ENCODE measurements at regions not wholly inside any gene's neighbourhood (a gene's known extent, or its start where the extent isn't known, plus 50 kb on each side); places are given as distances from the start of the nearest gene placed in this dataset.

GRCh38 chr2:8491296-8492027 is 190.4 kb upstream of the ID2 start:
- H3K27me3 ChIP-seq (ENCODE audit: control insufficient read depth in 2 of 2, insufficient read depth in 2 of 2, low read length in 2 of 2), result no peaks in the 10 kb centered on the region
- peak overlapping the region in 1 of 2 donors; percentile 67 for H3K4me3 Mint-ChIP-seq
- peaks cover 1 to 4% of the 10 kb centered on the region in 2 donors for H3K36me3 Mint-ChIP-seq
- no peak overlapping the region for H3K27ac ChIP-seq (ENCODE audit: low read depth in 1 of 2, low read length in 2 of 2)
- no peak overlapping the region for H3K9ac ChIP-seq (ENCODE audit: insufficient read depth, low read length, poor library complexity, severe bottlenecking)
- no peak for TF ChIP-seq CTCF (IDR thresholded peaks at IDR 0.05)
- H3K36me3 ChIP-seq (replicated peaks in 1 of 2; ENCODE audit: control insufficient read depth in 1 of 2, insufficient read depth in 2 of 2, low read length in 2 of 2), result no peaks in the 10 kb centered on the region
- no peaks in the 10 kb centered on the region for H3K9me3 ChIP-seq (replicated peaks in 1 of 2; ENCODE audit: control insufficient read depth in 1 of 2, insufficient read depth in 1 of 2, low read length in 2 of 2)
- peak overlapping the region; percentile 16 for H2AFZ ChIP-seq (ENCODE audit: insufficient read depth, low read depth, low read length, poor library complexity, severe bottlenecking)
- intact Hi-C loops (cut with micrococcal nuclease), result no loop called here
- H4K20me1 ChIP-seq (ENCODE audit: insufficient read depth, low read length), result no peaks in the 10 kb centered on the region
- no peaks in the 10 kb centered on the region for H3K9me3 Mint-ChIP-seq
- peak overlapping the region; percentile 28 for H3K4me2 ChIP-seq (replicated peaks; ENCODE audit: extremely low read depth, low read length, poor library complexity, severe bottlenecking)
- peaks cover 2 to 4% (median 3%) of the 10 kb centered on the region in 3 donors for H3K27me3 Mint-ChIP-seq (ENCODE audit: low read depth in 3 of 3)
- H3K4me1 Mint-ChIP-seq, result peaks cover 49% of the 10 kb centered on the region
- no peaks in the 10 kb centered on the region for H3K79me2 ChIP-seq (ENCODE audit: insufficient read depth, low read length)
- no peak for DNase-seq
- peaks cover 33 to 46% of the 10 kb centered on the region in 2 donors for H3K4me1 ChIP-seq (ENCODE audit: control insufficient read depth in 1 of 2, insufficient read depth in 2 of 2, low read length in 2 of 2)
- H3K4me3 ChIP-seq (replicated peaks in 1 of 3; ENCODE audit: low read depth in 2 of 3, low read length in 3 of 3), result no peak overlapping the region
- 47% methylated on average over 14 of the region's 17 CpGs for WGBS (ENCODE audit: insufficient coverage)
- no peak overlapping the region for H3K27ac Mint-ChIP-seq

DNA sequence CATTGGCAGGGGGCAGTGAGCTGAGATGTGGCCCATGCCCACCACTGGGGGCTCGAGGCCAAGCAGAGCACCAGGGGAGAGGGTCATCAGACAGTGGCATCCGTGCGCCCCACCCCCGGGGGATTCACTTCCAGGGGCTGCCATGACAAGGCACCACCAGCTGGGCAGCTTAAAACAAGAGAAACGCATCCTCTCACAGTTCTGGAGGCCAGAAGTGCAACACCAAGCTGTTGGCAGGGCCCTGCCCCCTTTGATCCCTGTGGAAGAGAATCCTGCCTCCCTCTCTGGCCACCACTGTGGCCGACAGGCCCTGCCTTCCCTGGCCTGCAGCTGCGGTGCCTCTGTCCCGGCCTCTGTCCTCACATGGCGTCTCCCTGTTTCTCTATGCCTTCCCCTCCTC is 187.7 kb upstream of the ID2 start:
- no peak for DNase-seq
- no peak overlapping the region for H3K27ac ChIP-seq (ENCODE audit: low read depth in 1 of 2, low read length in 2 of 2)
- H3K4me2 ChIP-seq (replicated peaks; ENCODE audit: extremely low read depth, low read length, poor library complexity, severe bottlenecking), result no peak overlapping the region
- no peaks in the 10 kb centered on the region for H4K20me1 ChIP-seq (ENCODE audit: insufficient read depth, low read length)
- no peak overlapping the region for H2AFZ ChIP-seq (ENCODE audit: insufficient read depth, low read depth, low read length, poor library complexity, severe bottlenecking)
- Mint-ChIP-seq H3K4me1 (peaks cover 47% of the 10 kb centered on the region), H3K9me3 (no peaks in the 10 kb centered on the region), H3K36me3 (peaks cover 0 to 1% of the 10 kb centered on the region in 2 donors), H3K27ac (peak overlapping the region in 1 of 7 donors; percentile 80), H3K4me3 (no peak overlapping the region), H3K27me3 (ENCODE audit: low read depth in 3 of 3) (peaks cover 1 to 4% (median 3%) of the 10 kb centered on the region in 3 donors)
- H3K27me3 ChIP-seq (ENCODE audit: control insufficient read depth in 2 of 2, insufficient read depth in 2 of 2, low read length in 2 of 2), result no peaks in the 10 kb centered on the region
- no peak overlapping the region for H3K4me3 ChIP-seq (replicated peaks in 1 of 3; ENCODE audit: low read depth in 2 of 3, low read length in 3 of 3)
- no peak for TF ChIP-seq CTCF (IDR thresholded peaks at IDR 0.05)
- H3K4me1 ChIP-seq (ENCODE audit: control insufficient read depth in 1 of 2, insufficient read depth in 2 of 2, low read length in 2 of 2), result peaks cover 32 to 43% of the 10 kb centered on the region in 2 donors
- no peaks in the 10 kb centered on the region for H3K9me3 ChIP-seq (replicated peaks in 1 of 2; ENCODE audit: control insufficient read depth in 1 of 2, insufficient read depth in 1 of 2, low read length in 2 of 2)
- WGBS (ENCODE audit: insufficient coverage), result 97% methylated on average over 9 of the region's 9 CpGs
- no peaks in the 10 kb centered on the region for H3K36me3 ChIP-seq (replicated peaks in 1 of 2; ENCODE audit: control insufficient read depth in 1 of 2, insufficient read depth in 2 of 2, low read length in 2 of 2)
- intact Hi-C loops (cut with micrococcal nuclease), result no loop called here
- H3K9ac ChIP-seq (ENCODE audit: insufficient read depth, low read length, poor library complexity, severe bottlenecking), result no peak overlapping the region
- no peaks in the 10 kb centered on the region for H3K79me2 ChIP-seq (ENCODE audit: insufficient read depth, low read length)

Measured in CD14-positive monocyte (primary cell).